NT2/D1 (cell line): ENCODE measurements at regions not wholly inside any gene's neighbourhood (a gene's known extent, or its start where the extent isn't known, plus 50 kb on each side); places are given as distances from the start of the nearest gene placed in this dataset.

Source experiments
- DNase-seq: peaks from one replicate; pipeline ENCODE4 v3.0.0-alpha.2; 2011; ENCODE audit warnings: low read depth, low spot score
- H3K27me3 ChIP-seq: 2 replicates; pipeline ENCODE4 v1.6.0; 2011; ENCODE audit warnings: mild to moderate bottlenecking; ENCODE audit not compliant: insufficient read length, insufficient read depth
- H3K36me3 ChIP-seq: 2 replicates; pipeline ENCODE4 v1.6.1; 2011; ENCODE audit warnings: mild to moderate bottlenecking, low read length, mixed read lengths; ENCODE audit not compliant: insufficient read depth, insufficient read length
- H3K4me1 ChIP-seq: 2 replicates; pipeline ENCODE4 v1.5.1; 2011; ENCODE audit not compliant: insufficient read depth, insufficient read length
- H3K4me3 ChIP-seq: 2 replicates; pipeline ENCODE4 v1.5.1; 2011; ENCODE audit warnings: low read depth; ENCODE audit not compliant: insufficient read length
- H3K9ac ChIP-seq: 2 replicates; pipeline ENCODE4 v1.6.0; 2011; ENCODE audit warnings: low read depth; ENCODE audit not compliant: insufficient read length
- H3K9me3 ChIP-seq: 2 replicates; pipeline ENCODE4 v1.5.1; 2011; ENCODE audit warnings: mild to moderate bottlenecking, low read length; ENCODE audit not compliant: insufficient read depth
- SUZ12 ChIP-seq: IDR thresholded peaks from 2 replicates; pipeline ENCODE4 v1.6.1; 2011; ENCODE audit not compliant: insufficient read length, insufficient read depth; ENCODE audit errors: extremely low read depth
- YY1 ChIP-seq: IDR thresholded peaks from 2 replicates; pipeline ENCODE4 v1.6.1; 2011; ENCODE audit not compliant: insufficient read length, insufficient read depth
- ZNF274 ChIP-seq: IDR thresholded peaks from 2 replicates; pipeline ENCODE4 v1.6.1; 2011; ENCODE audit warnings: mild to moderate bottlenecking, low read depth, low read length

DNA sequence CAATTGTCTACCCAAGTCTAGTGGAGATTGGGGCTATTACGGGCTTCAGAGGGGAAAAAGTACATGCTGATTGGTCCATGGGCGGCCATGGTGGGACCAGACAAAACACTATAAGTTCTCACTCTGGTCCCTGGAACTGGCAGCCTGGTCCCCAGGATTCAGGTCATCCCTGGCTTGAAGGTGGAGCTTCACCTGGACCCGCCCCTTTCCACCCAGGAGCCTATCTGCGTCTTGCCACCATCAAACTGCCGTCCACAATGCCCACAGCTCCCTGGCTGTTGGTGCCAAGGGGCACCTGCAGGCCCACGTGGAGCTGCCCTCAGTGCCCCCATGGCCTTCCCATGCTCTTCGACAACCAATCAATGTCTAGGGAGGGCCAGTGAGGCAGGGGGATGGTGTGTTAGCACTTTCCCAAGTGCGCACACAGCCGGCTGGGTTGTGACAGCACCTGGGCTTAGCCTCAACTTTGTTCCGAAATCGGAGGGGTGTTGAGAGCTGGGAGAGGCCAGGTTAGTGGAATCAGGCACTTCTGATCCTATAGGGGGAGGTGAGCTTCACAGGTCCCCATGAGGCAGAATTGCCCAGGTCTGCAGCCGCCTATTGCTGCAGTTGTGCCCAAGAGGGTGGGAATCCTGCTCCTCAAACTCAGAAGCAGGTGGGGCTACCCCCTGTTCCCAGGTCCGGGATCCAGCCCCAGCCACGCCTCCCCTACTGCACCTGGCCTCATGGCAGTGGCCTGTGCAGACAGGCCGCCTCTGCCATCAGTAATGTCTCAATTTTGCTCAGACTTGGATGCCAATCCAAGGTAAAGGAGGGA lies 1369.4 kb upstream of the PRMT6 start:
- no peak for DNase-seq
- Histone ChIP-seq H3K4me1 (no peaks in the 10 kb centered on the region), H3K27me3 (no peaks in the 10 kb centered on the region), H3K36me3 (no peaks in the 10 kb centered on the region), H3K9ac (no peak overlapping the region), H3K9me3 (no peaks in the 10 kb centered on the region), H3K4me3 (no peak overlapping the region)
- TF ChIP-seq ZNF274 = no peak
- no peak for TF ChIP-seq YY1
- no peak for TF ChIP-seq SUZ12

DNA sequence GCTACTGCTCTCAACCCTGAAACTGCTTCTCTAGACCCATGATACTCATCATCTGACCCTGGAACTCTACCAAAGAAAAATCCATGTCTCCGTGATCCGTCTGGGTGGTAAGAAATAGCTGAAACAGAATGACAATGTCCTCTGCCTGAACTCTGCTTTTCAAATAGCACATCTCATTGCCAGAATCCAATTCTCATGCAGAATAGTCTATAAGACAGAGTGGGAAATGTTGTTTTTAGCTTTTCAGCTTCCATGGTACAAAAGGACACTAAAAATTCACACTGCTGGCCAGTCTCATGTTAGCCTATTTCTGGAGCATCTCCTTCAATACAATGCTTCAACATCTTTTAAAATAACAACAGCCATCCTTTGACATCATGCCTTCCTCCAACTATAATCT lies 1355.8 kb upstream of the PRMT6 start:
- Histone ChIP-seq H3K4me3 (no peak overlapping the region), H3K4me1 (no peaks in the 10 kb centered on the region), H3K27me3 (no peaks in the 10 kb centered on the region), H3K9me3 (no peaks in the 10 kb centered on the region), H3K9ac (no peak overlapping the region), H3K36me3 (no peaks in the 10 kb centered on the region)
- TF ChIP-seq YY1 = no peak
- TF ChIP-seq ZNF274 = no peak
- TF ChIP-seq SUZ12 = no peak
- no peak for DNase-seq

DNA sequence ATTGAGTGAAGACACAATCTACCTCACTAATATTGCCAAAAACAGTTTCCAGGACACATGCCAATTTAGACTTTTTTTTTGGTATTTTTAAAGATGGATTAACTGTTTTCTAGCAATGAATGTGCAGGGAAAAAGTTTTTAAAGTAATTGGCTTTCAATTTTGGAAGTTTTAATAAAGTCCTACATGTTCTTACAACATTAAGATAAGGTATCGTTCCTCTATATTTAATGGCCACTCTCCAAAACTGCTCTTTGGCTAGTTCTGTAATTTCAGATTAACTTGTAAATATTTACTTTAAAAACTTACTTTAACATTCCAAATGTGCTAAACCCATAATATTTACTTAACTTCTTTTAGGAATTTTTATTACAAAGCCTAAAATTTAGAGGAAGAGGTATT lies 1332.2 kb upstream of the PRMT6 start:
- no peaks in the 10 kb centered on the region for H3K4me1 ChIP-seq
- H3K36me3 ChIP-seq = no peaks in the 10 kb centered on the region
- no peak overlapping the region for H3K4me3 ChIP-seq
- H3K27me3 ChIP-seq = no peaks in the 10 kb centered on the region
- no peak for DNase-seq
- H3K9ac ChIP-seq = no peak overlapping the region
- H3K9me3 ChIP-seq = no peaks in the 10 kb centered on the region
- TF ChIP-seq SUZ12 (no peak), YY1 (no peak), ZNF274 (no peak)

DNA sequence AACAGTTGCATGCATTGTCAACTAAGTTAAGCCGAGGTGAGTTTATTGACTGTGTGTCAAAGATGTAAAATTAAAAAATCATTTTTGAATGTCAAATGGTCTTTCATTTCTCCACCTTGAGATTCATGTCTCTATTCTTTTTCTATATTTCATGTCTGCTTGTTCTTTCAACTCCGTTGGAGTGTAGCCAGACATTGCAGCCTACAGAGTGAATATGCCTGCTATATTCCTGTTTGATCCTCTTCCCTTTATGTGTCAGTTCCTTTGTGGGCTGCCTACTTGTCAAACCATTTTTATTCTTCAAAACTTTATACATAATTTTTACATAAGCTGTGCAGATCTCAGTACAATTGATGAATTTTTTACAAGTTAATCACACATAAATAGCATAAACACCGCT lies 1325.8 kb upstream of the PRMT6 start:
- H3K9ac ChIP-seq = no peak overlapping the region
- no peaks in the 10 kb centered on the region for H3K4me1 ChIP-seq
- H3K9me3 ChIP-seq = no peaks in the 10 kb centered on the region
- no peaks in the 10 kb centered on the region for H3K27me3 ChIP-seq
- no peak for DNase-seq
- H3K36me3 ChIP-seq = no peaks in the 10 kb centered on the region
- TF ChIP-seq SUZ12 = no peak
- TF ChIP-seq ZNF274 = no peak
- no peak for TF ChIP-seq YY1
- H3K4me3 ChIP-seq = no peak overlapping the region

DNA sequence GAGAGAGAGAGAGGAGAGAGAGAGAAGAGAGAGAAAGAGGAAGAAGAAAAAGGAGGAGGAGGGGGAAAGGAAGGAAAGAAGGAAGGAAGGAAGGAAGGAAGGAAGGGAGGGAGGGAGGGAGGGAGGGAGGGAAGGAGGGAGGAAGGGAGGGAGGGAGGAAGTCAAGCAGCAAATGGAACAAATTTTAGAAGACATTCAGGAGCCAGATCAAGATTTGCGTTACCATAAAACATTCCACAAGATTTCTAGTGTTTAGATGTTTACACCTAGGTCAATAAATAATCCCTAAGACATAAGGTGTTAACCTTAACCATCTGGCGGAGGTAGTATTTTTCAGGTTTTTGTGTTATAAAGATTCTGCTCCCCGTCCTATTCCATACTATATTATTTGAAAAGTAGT lies 1320.1 kb upstream of the PRMT6 start:
- Histone ChIP-seq H3K9ac (no peak overlapping the region), H3K9me3 (no peaks in the 10 kb centered on the region), H3K4me1 (no peaks in the 10 kb centered on the region), H3K27me3 (no peaks in the 10 kb centered on the region), H3K4me3 (no peak overlapping the region), H3K36me3 (no peaks in the 10 kb centered on the region)
- TF ChIP-seq YY1 (no peak), SUZ12 (no peak), ZNF274 (no peak)
- DNase-seq = no peak

DNA sequence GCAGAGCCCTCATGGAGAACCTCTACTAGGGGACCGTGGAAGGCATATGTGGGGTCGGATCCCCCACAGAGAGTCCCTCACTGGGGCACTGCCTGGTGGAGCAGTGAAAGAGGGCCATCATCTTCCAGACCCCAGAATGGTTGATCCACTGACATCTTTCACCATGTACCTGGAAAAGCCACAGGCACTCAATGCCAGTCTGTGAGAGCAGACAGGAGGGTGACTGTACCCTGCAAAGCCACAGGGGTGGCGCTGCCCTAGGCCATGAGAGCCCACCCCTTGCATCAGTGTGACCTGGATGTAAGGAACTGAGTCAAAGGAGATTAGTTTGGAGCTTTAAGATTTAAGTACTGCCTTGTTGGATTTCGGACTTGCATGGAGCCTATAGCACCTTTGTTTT lies 1276.7 kb upstream of the PRMT6 start:
- H3K4me1 ChIP-seq = no peaks in the 10 kb centered on the region
- no peaks in the 10 kb centered on the region for H3K36me3 ChIP-seq
- H3K27me3 ChIP-seq = no peaks in the 10 kb centered on the region
- no peak overlapping the region for H3K9ac ChIP-seq
- DNase-seq = no peak
- TF ChIP-seq ZNF274 (no peak), SUZ12 (no peak), YY1 (no peak)
- H3K9me3 ChIP-seq = no peaks in the 10 kb centered on the region
- no peak overlapping the region for H3K4me3 ChIP-seq

DNA sequence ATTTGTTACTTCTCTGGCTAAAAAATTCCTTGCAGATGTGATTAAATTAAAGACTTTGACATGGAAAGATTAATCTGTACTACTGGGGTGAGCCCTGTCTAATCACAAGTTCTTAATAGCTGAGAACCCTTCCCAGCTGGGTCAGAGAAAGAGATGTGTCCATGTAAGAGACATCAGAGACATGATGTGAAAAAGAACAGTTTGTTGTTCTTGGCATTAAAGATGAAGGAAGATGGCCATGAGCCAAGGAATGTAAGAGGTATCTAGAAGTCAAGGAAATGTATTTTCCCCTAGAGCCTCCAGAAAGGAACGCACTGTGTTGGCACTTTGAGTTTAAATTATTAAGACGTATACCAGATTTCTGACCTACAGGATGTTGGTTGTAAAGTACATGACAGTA lies 1271.5 kb upstream of the PRMT6 start:
- no peak overlapping the region for H3K4me3 ChIP-seq
- no peaks in the 10 kb centered on the region for H3K36me3 ChIP-seq
- H3K27me3 ChIP-seq = no peaks in the 10 kb centered on the region
- no peaks in the 10 kb centered on the region for H3K4me1 ChIP-seq
- TF ChIP-seq YY1 (no peak), ZNF274 (no peak), SUZ12 (no peak)
- no peaks in the 10 kb centered on the region for H3K9me3 ChIP-seq
- DNase-seq = no peak
- no peak overlapping the region for H3K9ac ChIP-seq
